SK-N-SH (cell line): ENCODE measurements at regions not wholly inside any gene's neighbourhood (a gene's known extent, or its start where the extent isn't known, plus 50 kb on each side); places are given as distances from the start of the nearest gene placed in this dataset.

ENCODE experiments used
- CTCF ChIA-PET: fragments of 300-600, 350-600 bp; formaldehyde crosslinking; extraction: SDS; loops from one replicate; lab custom pipeline; 2021; lab: Yijun Ruan, JAX
- POLR2A ChIA-PET: fragments of 350-600 bp; sonication (Branson Sonifier 250); formaldehyde crosslinking; extraction: SDS; loops from one replicate; lab custom pipeline; 2020; ENCODE audit warnings: antibody characterized with exemption, inconsistent platforms; lab: Yijun Ruan, JAX
- DNase-seq: peaks from one replicate; pipeline ENCODE4 v3.0.0; 2012
- H2AFZ ChIP-seq: fragments of 200-600 bp; sonication (generic); 2 replicates; pipeline ENCODE4 v1.8.1; 2016; ENCODE audit warnings: antibody characterized with exemption, mild to moderate bottlenecking, low read depth
- H3F3A ChIP-seq: fragments of 200-600 bp; sonication (generic); replicated peaks from 2 replicates; pipeline ENCODE3; 2016; ENCODE audit warnings: antibody characterized with exemption, mild to moderate bottlenecking; ENCODE audit not compliant: insufficient read depth
- H3K27ac ChIP-seq, 2 experiments: fragments of 200-500 bp in 1 of 2; fragments of 200-600 bp in 1 of 2; sonication (Bioruptor generic) in 1 of 2; sonication (generic), shearing (Covaris generic) in 1 of 2; 2 replicates each; pipeline versions ENCODE4 v1.5.1 to v1.6.1; 2014 to 2016; ENCODE audit warnings: low read depth in 2 of 2, inconsistent platforms in 1 of 2, low read length in 1 of 2, mild to moderate bottlenecking in 1 of 2, mixed read lengths in 1 of 2
- H3K27me3 ChIP-seq: fragments of 200-600 bp; sonication (generic), shearing (Covaris generic); 2 replicates; pipeline ENCODE4 v1.6.1; 2016; ENCODE audit warnings: mixed run types; ENCODE audit not compliant: insufficient read depth
- H3K36me3 ChIP-seq, 2 experiments: fragments of 200-500 bp in 1 of 2; fragments of 200-600 bp in 1 of 2; sonication (Bioruptor generic) in 1 of 2; sonication (generic) in 1 of 2; replicated peaks in 1 of 2; 2 replicates each; pipeline versions ENCODE3 to v1.5.1; 2014 to 2016; ENCODE audit warnings: low read length in 1 of 2, mild to moderate bottlenecking in 1 of 2; ENCODE audit not compliant: insufficient read depth in 2 of 2, control insufficient read depth in 1 of 2
- H3K4me1 ChIP-seq, 2 experiments: fragments of 200-500 bp in 1 of 2; fragments of 200-600 bp in 1 of 2; sonication (Bioruptor generic) in 1 of 2; sonication (generic), shearing (Covaris generic) in 1 of 2; 2 replicates each; pipeline versions ENCODE4 v1.5.1 to v1.6.1; 2014 to 2016; ENCODE audit warnings: low read depth in 1 of 2, low read length in 1 of 2, mixed run types in 1 of 2; ENCODE audit not compliant: insufficient read depth in 2 of 2, control insufficient read depth in 1 of 2
- H3K4me2 ChIP-seq: fragments of 200-600 bp; sonication (generic), shearing (Covaris generic); 2 replicates; pipeline ENCODE4 v1.6.1; 2017; ENCODE audit warnings: mixed run types
- H3K4me3 ChIP-seq, 2 experiments: fragments of 200-500 bp in 1 of 2; fragments of 200-600 bp in 1 of 2; sonication (Bioruptor generic) in 1 of 2; sonication (generic), shearing (Covaris generic) in 1 of 2; 2 replicates each; pipeline versions ENCODE4 v1.5.1 to v1.8.1; 2014 to 2016; ENCODE audit warnings: low read depth in 2 of 2, inconsistent platforms in 1 of 2, low read length in 1 of 2, mild to moderate bottlenecking in 1 of 2, mixed read lengths in 1 of 2, moderate library complexity in 1 of 2
- H3K79me2 ChIP-seq: fragments of 200-600 bp; sonication (generic); 2 replicates; pipeline ENCODE4 v1.8.1; 2017; ENCODE audit warnings: mild to moderate bottlenecking; ENCODE audit not compliant: insufficient read depth
- H3K9ac ChIP-seq: fragments of 200-600 bp; sonication (generic); 2 replicates; pipeline ENCODE4 v1.6.1; 2017; ENCODE audit warnings: mixed run types
- H3K9me2 ChIP-seq: fragments of 200-600 bp; sonication (generic); 2 replicates; pipeline ENCODE4 v1.6.1; 2017; ENCODE audit warnings: mixed run types
- H3K9me3 ChIP-seq: fragments of 200-600 bp; sonication (generic); 2 replicates; pipeline ENCODE4 v1.6.1; 2017; ENCODE audit warnings: mixed run types, mild to moderate bottlenecking, moderate library complexity
- H4K20me1 ChIP-seq: fragments of 200-600 bp; sonication (generic); 2 replicates; pipeline ENCODE4 v1.6.1; 2017; ENCODE audit warnings: mild to moderate bottlenecking, mixed run types; ENCODE audit not compliant: insufficient read depth
- CTCF ChIP-seq: fragments of 200-600 bp; sonication (generic); IDR thresholded peaks from 2 replicates; pipeline ENCODE4 v1.6.1; 2017; ENCODE audit warnings: antibody characterized with exemption, mild to moderate bottlenecking, moderate library complexity
- EZH2phosphoT487 ChIP-seq: fragments of 200-600 bp; sonication (generic); IDR thresholded peaks from 2 replicates; pipeline ENCODE4 v1.6.1; 2017; ENCODE audit warnings: low read depth, mixed run types, mild to moderate bottlenecking, antibody characterized with exemption, moderate library complexity, borderline replicate concordance
- GATA2 ChIP-seq: sonication (generic); formaldehyde crosslinking; IDR thresholded peaks from 2 replicates; pipeline ENCODE4 v1.5.0; 2020; ENCODE audit warnings: mild to moderate bottlenecking, missing genetic modification reagents
- IRF3 ChIP-seq: fragments of 150-350 bp; IDR thresholded peaks from 2 replicates; pipeline ENCODE4 v1.6.1; 2016; ENCODE audit warnings: mild to moderate bottlenecking, low read depth, low read length
- JUND ChIP-seq: IDR thresholded peaks from 2 replicates; pipeline ENCODE4 v1.4.0; 2012
- NRF1 ChIP-seq: IDR thresholded peaks from 2 replicates; pipeline ENCODE4 v1.6.1; 2012; ENCODE audit warnings: low read depth, mild to moderate bottlenecking, low read length
- RAD21 ChIP-seq: IDR thresholded peaks from 2 replicates; pipeline ENCODE4 v1.6.1; 2012; ENCODE audit warnings: mild to moderate bottlenecking, low read length
- RXRA ChIP-seq: IDR thresholded peaks from 2 replicates; pipeline ENCODE4 v1.4.0; 2012; ENCODE audit warnings: low read depth, mild to moderate bottlenecking, borderline replicate concordance
- SIN3A ChIP-seq: IDR thresholded peaks from 2 replicates; pipeline ENCODE4 v1.6.1; 2012; ENCODE audit warnings: low read depth, mild to moderate bottlenecking, low read length, moderate library complexity, borderline replicate concordance
- SMC3 ChIP-seq: IDR thresholded peaks from 2 replicates; pipeline ENCODE4 v1.6.1; 2012; ENCODE audit warnings: low read depth, low read length, improper control_type of control experiment
- TAF1 ChIP-seq: IDR thresholded peaks from 2 replicates; pipeline ENCODE4 v1.6.1; 2012; ENCODE audit warnings: low read depth, mild to moderate bottlenecking, low read length, moderate library complexity, borderline replicate concordance
- USF2 ChIP-seq: fragments of 150-350 bp; IDR thresholded peaks from 2 replicates; pipeline ENCODE4 v1.6.1; 2017; ENCODE audit warnings: antibody characterized with exemption, low read length, low read depth, borderline replicate concordance
- ZBTB33 ChIP-seq: IDR thresholded peaks from 2 replicates; pipeline ENCODE4 v1.4.0; 2012; ENCODE audit warnings: low read depth, borderline replicate concordance
- WGBS: methylation state at CpG from one replicate; pipeline ENCODE4 v1.1.6; 2017; ENCODE audit warnings: low lambda C conversion rate; 5-methylcytosine and 5-hydroxymethylcytosine counted together

GRCh38 chr11:38011496-38011895, 1413.5 kb upstream of the RAG2 start:
- no peaks in the 10 kb centered on the region for H3K27me3 ChIP-seq
- no peak for TF ChIP-seq CTCF
- TF ChIP-seq NRF1: no peak
- TF ChIP-seq USF2: no peak
- TF ChIP-seq ZBTB33: no peak
- TF ChIP-seq TAF1: no peak
- TF ChIP-seq JUND: no peak
- TF ChIP-seq EZH2phosphoT487: no peak
- no peak for TF ChIP-seq RXRA
- no peak for TF ChIP-seq SIN3A
- POLR2A ChIA-PET: no interaction called here
- H2AFZ ChIP-seq: no peak overlapping the region
- no peaks in the 10 kb centered on the region for H3F3A ChIP-seq
- H4K20me1 ChIP-seq: no peaks in the 10 kb centered on the region
- no peaks in the 10 kb centered on the region for H3K9me3 ChIP-seq
- H3K4me2 ChIP-seq: no peak overlapping the region
- no peak overlapping the region for H3K27ac ChIP-seq
- no peaks in the 10 kb centered on the region for H3K9me2 ChIP-seq
- DNase-seq: no peak
- no peaks in the 10 kb centered on the region for H3K36me3 ChIP-seq
- no peak overlapping the region for H3K9ac ChIP-seq
- H3K4me3 ChIP-seq: no peak overlapping the region
- H3K4me1 ChIP-seq: no peaks in the 10 kb centered on the region
- CTCF ChIA-PET: no interaction called here
- H3K79me2 ChIP-seq: no peaks in the 10 kb centered on the region

GRCh38 chr11:38009932-38010331, 1411.9 kb upstream of the RAG2 start:
- H4K20me1 ChIP-seq: no peaks in the 10 kb centered on the region
- TF ChIP-seq RAD21 (no peak), EZH2phosphoT487 (no peak), USF2 (no peak), SMC3 (no peak), GATA2 (no peak), RXRA (no peak), IRF3 (no peak)
- no peak overlapping the region for H3K27ac ChIP-seq
- no peak for DNase-seq
- H3K79me2 ChIP-seq: no peaks in the 10 kb centered on the region
- H3K36me3 ChIP-seq: no peaks in the 10 kb centered on the region
- no peak overlapping the region for H3K4me2 ChIP-seq
- CTCF ChIA-PET: no interaction called here
- H3K9me3 ChIP-seq: no peaks in the 10 kb centered on the region
- 33% methylated on average over 1 of the region's 1 CpG for WGBS
- POLR2A ChIA-PET: no interaction called here
- H3K4me3 ChIP-seq: no peak overlapping the region
- peaks cover 5% of the 10 kb centered on the region for H3F3A ChIP-seq
- no peak overlapping the region for H3K9ac ChIP-seq
- H2AFZ ChIP-seq: no peak overlapping the region
- no peaks in the 10 kb centered on the region for H3K9me2 ChIP-seq
- H3K27me3 ChIP-seq: no peaks in the 10 kb centered on the region
- H3K4me1 ChIP-seq: no peaks in the 10 kb centered on the region
